Astrocyte (in vitro differentiated cells and primary cell): ENCODE measurements at regions not wholly inside any gene's neighbourhood (a gene's known extent, or its start where the extent isn't known, plus 50 kb on each side); places are given as distances from the start of the nearest gene placed in this dataset.

Source experiments
- DNase-seq: peaks from one replicate; pipeline ENCODE4 v3.0.0-alpha.2; 2010; ENCODE audit warnings: low read depth
- FAIRE-seq: peaks from 2 replicates; lab custom pipeline; 2011; peaks lifted over from hg19 to GRCh38; lab: Jason Lieb, UNC
- H2AFZ ChIP-seq: 2 replicates; pipeline ENCODE4 v1.6.0; 2012; ENCODE audit warnings: low read depth, low read length, inconsistent platforms
- H3K27ac ChIP-seq: 2 replicates; pipeline ENCODE4 v1.5.1; 2011; ENCODE audit warnings: low read depth, low read length, inconsistent platforms
- H3K27me3 ChIP-seq: 2 replicates; pipeline ENCODE4 v1.6.0; 2011; ENCODE audit warnings: low read length, inconsistent platforms; ENCODE audit not compliant: insufficient read depth
- H3K36me3 ChIP-seq: 2 replicates; pipeline ENCODE4 v1.5.1; 2011; ENCODE audit warnings: low read length, inconsistent platforms; ENCODE audit not compliant: insufficient read depth
- H3K4me1 ChIP-seq: 2 replicates; pipeline ENCODE4 v1.5.1; 2011; ENCODE audit warnings: low read length, inconsistent platforms; ENCODE audit not compliant: insufficient read depth
- H3K4me2 ChIP-seq: 2 replicates; pipeline ENCODE4 v1.6.0; 2012; ENCODE audit warnings: low read length, inconsistent platforms
- H3K4me3 ChIP-seq: 2 replicates; pipeline ENCODE4 v1.5.1; 2011; ENCODE audit warnings: low read depth, mild to moderate bottlenecking, low read length, inconsistent platforms; ENCODE audit not compliant: insufficient read depth
- H3K79me2 ChIP-seq: 2 replicates; pipeline ENCODE4 v1.6.0; 2012; ENCODE audit warnings: mild to moderate bottlenecking, low read length, inconsistent platforms; ENCODE audit not compliant: insufficient read depth
- H3K9ac ChIP-seq: 2 replicates; pipeline ENCODE4 v1.6.0; 2012; ENCODE audit warnings: mild to moderate bottlenecking, low read length, inconsistent platforms
- H3K9me3 ChIP-seq: 2 replicates; pipeline ENCODE4 v1.5.1; 2012; ENCODE audit warnings: low read depth, mild to moderate bottlenecking, low read length, inconsistent platforms; ENCODE audit not compliant: insufficient read depth
- H4K20me1 ChIP-seq: 2 replicates; pipeline ENCODE4 v1.6.0; 2012; ENCODE audit warnings: low read length, inconsistent platforms; ENCODE audit not compliant: insufficient read depth
- H3K27ac Mint-ChIP-seq: one replicate; pipeline ENCODE4 v1.8.0; 2021; ENCODE audit warnings: mild to moderate bottlenecking, mixed read lengths; ENCODE audit not compliant: unreplicated experiment
- H3K27me3 Mint-ChIP-seq: one replicate; pipeline ENCODE4 v1.8.0; 2021; ENCODE audit warnings: low read depth, mixed read lengths; ENCODE audit not compliant: unreplicated experiment
- H3K36me3 Mint-ChIP-seq: one replicate; pipeline ENCODE4 v1.8.0; 2021; ENCODE audit warnings: low read depth, mixed read lengths; ENCODE audit not compliant: unreplicated experiment
- H3K4me1 Mint-ChIP-seq: one replicate; pipeline ENCODE4 v1.8.0; 2021; ENCODE audit warnings: low read depth, mixed read lengths; ENCODE audit not compliant: unreplicated experiment
- H3K4me3 Mint-ChIP-seq: one replicate; pipeline ENCODE4 v1.8.0; 2021; ENCODE audit warnings: mild to moderate bottlenecking, moderate library complexity, mixed read lengths; ENCODE audit not compliant: unreplicated experiment
- H3K9me3 Mint-ChIP-seq: one replicate; pipeline ENCODE4 v1.8.0; 2021; ENCODE audit warnings: mild to moderate bottlenecking, mixed read lengths; ENCODE audit not compliant: unreplicated experiment
- EZH2 ChIP-seq: IDR thresholded peaks from 2 replicates; pipeline ENCODE4 v1.6.1; 2012; ENCODE audit warnings: mild to moderate bottlenecking, low read length, inconsistent platforms; ENCODE audit not compliant: insufficient read depth
- TF ChIP-seq, protein P1 (sequence below): IDR thresholded peaks from 2 replicates; pipeline ENCODE4 v1.5.1; 2011; ENCODE audit warnings: low read depth, mild to moderate bottlenecking, inconsistent platforms, low read length, moderate library complexity; ENCODE audit not compliant: insufficient read depth

DNA sequence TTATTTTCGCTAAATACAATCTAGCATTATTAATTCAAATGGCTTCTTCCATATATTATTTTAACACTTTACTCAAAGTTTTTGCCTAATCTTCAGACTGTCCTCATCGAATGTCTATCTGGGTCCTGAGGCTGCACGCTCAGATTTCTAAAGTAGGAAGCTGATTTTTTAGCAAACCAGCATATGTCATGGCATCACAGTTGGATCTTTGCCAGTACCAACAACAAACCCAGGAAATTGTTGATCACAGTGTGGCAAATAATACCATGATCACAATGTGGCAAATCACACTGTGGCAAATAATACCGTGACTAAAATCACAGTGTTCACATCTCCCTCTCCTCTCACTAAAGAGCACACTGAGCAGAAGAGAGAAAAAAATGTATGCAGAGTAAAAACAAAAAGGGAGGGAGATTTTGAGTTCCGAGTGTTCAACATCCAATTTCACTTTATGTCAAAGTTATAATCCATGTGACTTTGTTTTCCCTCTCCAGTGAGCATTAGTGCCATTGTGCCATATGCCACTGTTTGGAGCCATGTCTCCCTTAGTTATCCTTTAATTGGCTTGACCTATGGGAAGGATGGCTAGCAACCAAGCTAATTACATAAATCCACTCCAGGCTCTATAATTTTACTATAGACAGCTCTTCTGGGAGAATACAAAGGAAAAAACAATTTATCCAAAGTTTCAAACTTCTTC lies 1059.6 kb downstream of the HACE1 start:
- Histone ChIP-seq H3K4me3 (no peak overlapping the region), H3K27ac (no peak overlapping the region), H4K20me1 (no peaks in the 10 kb centered on the region), H3K4me2 (no peak overlapping the region), H3K36me3 (no peaks in the 10 kb centered on the region), H3K9me3 (no peaks in the 10 kb centered on the region), H3K9ac (no peak overlapping the region), H2AFZ (no peak overlapping the region), H3K79me2 (no peaks in the 10 kb centered on the region), H3K27me3 (no peaks in the 10 kb centered on the region), H3K4me1 (no peaks in the 10 kb centered on the region)
- no peaks in the 10 kb centered on the region for H3K27me3 Mint-ChIP-seq
- no peak for FAIRE-seq
- H3K4me3 Mint-ChIP-seq: no peak overlapping the region
- no peak for DNase-seq
- H3K4me1 Mint-ChIP-seq: no peaks in the 10 kb centered on the region
- H3K9me3 Mint-ChIP-seq: peaks cover 1% of the 10 kb centered on the region
- H3K27ac Mint-ChIP-seq: no peak overlapping the region
- TF ChIP-seq, protein P1, sequence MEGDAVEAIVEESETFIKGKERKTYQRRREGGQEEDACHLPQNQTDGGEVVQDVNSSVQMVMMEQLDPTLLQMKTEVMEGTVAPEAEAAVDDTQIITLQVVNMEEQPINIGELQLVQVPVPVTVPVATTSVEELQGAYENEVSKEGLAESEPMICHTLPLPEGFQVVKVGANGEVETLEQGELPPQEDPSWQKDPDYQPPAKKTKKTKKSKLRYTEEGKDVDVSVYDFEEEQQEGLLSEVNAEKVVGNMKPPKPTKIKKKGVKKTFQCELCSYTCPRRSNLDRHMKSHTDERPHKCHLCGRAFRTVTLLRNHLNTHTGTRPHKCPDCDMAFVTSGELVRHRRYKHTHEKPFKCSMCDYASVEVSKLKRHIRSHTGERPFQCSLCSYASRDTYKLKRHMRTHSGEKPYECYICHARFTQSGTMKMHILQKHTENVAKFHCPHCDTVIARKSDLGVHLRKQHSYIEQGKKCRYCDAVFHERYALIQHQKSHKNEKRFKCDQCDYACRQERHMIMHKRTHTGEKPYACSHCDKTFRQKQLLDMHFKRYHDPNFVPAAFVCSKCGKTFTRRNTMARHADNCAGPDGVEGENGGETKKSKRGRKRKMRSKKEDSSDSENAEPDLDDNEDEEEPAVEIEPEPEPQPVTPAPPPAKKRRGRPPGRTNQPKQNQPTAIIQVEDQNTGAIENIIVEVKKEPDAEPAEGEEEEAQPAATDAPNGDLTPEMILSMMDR: no peak
- no peak for TF ChIP-seq EZH2
- H3K36me3 Mint-ChIP-seq: no peaks in the 10 kb centered on the region

DNA sequence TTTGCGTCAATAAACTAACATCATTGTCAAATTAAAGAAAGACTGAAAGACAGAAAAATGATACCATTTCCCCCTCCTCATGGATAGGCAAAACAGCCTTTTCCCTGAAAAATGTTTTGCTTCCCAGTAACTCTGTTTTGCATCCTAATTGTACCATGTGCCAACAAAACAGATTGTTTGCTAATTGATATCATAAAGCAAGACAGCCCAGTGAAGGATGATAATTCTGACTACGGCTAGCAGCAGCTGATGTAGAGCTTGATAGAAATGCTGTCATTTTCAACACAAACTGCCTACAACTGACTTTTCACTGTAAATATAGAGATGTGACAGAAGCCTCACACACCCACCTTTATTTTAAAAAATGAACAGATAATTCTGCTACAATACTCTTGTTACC lies 1061.6 kb downstream of the HACE1 start:
- Histone ChIP-seq H2AFZ (no peak overlapping the region), H3K4me1 (no peaks in the 10 kb centered on the region), H3K9ac (no peak overlapping the region), H3K9me3 (no peaks in the 10 kb centered on the region), H4K20me1 (no peaks in the 10 kb centered on the region), H3K36me3 (no peaks in the 10 kb centered on the region), H3K27ac (no peak overlapping the region), H3K27me3 (no peaks in the 10 kb centered on the region), H3K4me2 (no peak overlapping the region), H3K79me2 (no peaks in the 10 kb centered on the region), H3K4me3 (no peak overlapping the region)
- TF ChIP-seq, protein P1: no peak
- TF ChIP-seq EZH2: no peak
- no peak for FAIRE-seq
- no peak for DNase-seq
- no peak overlapping the region for H3K27ac Mint-ChIP-seq
- no peaks in the 10 kb centered on the region for H3K4me1 Mint-ChIP-seq
- H3K9me3 Mint-ChIP-seq: peaks cover 1% of the 10 kb centered on the region
- H3K4me3 Mint-ChIP-seq: no peak overlapping the region
- no peaks in the 10 kb centered on the region for H3K27me3 Mint-ChIP-seq
- no peaks in the 10 kb centered on the region for H3K36me3 Mint-ChIP-seq

DNA sequence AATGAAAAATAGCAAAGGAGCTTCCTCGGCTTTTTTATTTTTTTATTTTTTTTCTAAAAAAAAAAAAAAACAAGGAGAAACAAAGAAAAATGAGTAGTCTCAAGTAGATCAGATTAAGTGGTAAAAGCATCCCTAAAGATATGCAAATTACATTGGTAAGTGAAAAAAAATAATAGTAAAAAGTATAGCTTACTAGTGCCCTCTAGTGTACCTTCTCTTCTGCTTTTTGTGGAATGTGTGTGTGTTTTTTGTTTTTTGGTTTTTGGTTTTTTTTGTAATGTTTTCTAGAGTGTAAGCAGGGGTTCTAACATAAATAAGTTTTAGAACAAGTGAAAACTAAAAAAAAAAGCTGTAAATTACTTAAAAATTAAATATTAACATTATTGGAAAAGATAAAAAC lies 1062.0 kb downstream of the HACE1 start:
- Histone ChIP-seq H3K36me3 (no peaks in the 10 kb centered on the region), H3K27me3 (no peaks in the 10 kb centered on the region), H3K79me2 (no peaks in the 10 kb centered on the region), H4K20me1 (no peaks in the 10 kb centered on the region), H3K4me3 (no peak overlapping the region), H3K9me3 (no peaks in the 10 kb centered on the region), H3K4me2 (no peak overlapping the region), H3K9ac (no peak overlapping the region), H3K27ac (no peak overlapping the region), H2AFZ (no peak overlapping the region), H3K4me1 (no peaks in the 10 kb centered on the region)
- no peak for DNase-seq
- TF ChIP-seq EZH2: no peak
- TF ChIP-seq, protein P1: peak; percentile 21
- Mint-ChIP-seq H3K36me3 (no peaks in the 10 kb centered on the region), H3K9me3 (no peaks in the 10 kb centered on the region), H3K27me3 (no peaks in the 10 kb centered on the region), H3K27ac (no peak overlapping the region), H3K4me1 (no peaks in the 10 kb centered on the region), H3K4me3 (no peak overlapping the region)
- FAIRE-seq: no peak
